NCI-H1417 treated with DMSO at 0.1 percent for 48 hours (cell line): ENCODE measurements at regions not wholly inside any gene's neighbourhood (a gene's known extent, or its start where the extent isn't known, plus 50 kb on each side); places are given as distances from the start of the nearest gene placed in this dataset.

ENCODE experiments used
- DNase-seq: peaks from one replicate; lab custom pipeline; 2025; lab: John Stamatoyannopoulos, UW

DNA sequence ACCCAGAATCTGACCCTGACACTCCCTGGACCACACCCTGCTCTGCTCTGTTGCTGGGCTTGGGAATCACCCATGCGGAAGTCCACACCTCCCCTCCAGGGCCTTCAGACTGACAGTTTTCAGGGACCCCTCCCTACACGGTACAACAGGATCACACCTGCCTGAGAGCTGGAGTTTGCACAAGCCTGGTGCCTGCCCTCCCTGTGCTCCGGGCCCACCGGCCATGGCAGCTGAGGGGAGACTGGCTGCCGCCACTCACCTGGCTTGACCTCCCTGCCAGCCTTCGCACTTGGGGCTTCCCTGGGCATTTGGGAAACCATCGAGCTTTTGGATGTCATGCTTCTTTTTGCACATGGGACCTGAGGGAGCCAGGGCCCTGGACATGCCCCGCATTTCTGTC, 95.9 kb upstream of the ANKRD34C start:
- DNase-seq: no peak

- DNase-seq: no peak
These were observed 94.6 kb upstream of the RASGRF1 start for GRCh38 chr15:79185199-79185598.

DNA sequence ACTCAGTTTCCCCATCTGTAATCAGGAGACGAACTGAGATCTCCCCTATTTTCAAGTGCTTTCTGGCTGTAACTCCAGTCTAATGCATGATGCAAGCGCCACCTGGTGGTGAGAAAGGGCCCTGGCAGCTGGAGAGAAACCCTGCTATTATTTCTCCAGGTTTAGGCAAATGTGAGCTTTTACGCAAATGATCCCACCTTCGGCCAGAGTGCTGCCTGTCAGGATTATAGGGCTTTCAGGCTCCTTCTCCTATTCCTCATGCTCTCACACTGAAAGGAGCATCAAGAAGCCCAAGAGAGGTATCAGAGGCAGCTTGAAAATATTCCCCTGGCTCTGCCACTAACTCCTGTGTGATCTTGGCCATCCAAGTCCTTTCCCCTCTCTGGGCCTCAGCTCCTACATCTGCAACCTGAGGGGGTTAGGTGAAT, 93.9 kb upstream of the RASGRF1 start:
- peak; percentile 63 for DNase-seq

DNA sequence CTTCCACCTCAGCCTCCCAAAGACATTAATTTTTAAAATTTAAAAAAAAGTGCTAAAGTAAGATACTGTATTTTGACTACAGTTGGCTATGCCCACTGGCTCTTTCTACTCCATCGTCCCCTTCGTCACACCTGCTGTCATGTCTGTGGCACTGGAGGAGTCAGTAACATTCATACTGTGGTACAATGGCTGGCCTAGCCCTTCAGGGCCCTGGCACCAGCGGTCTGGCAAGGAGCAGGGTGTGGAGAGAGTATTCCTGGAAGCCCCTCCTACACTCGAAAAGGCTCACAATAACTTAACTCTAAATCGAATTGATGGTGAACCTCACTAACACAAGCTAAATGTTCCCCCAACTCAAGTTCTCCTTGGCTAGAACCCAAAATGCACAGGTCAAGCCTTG, 89.7 kb upstream of the RASGRF1 start:
- DNase-seq: no peak

DNA sequence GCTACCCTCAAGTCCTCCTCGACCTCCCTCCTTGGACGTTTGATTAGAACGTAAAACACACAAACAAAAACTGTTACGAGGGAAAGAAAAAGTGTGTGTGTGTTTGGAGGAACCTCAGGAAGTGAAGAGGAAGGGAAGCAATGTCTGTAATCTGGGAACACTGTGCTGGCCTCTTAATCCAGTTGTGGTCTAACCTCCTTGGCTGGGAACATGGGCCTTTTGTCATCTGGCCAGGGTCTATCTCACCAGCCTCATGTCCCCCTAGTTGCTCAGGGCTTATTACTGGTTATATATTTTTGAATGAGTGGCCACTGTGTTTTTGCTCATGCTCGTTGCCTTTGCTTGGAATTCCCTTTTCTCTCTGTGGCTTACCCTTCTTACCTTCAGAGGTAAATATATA, 89.0 kb upstream of the RASGRF1 start:
- no peak for DNase-seq

- no peak for DNase-seq
These were observed 88.6 kb upstream of the RASGRF1 start for GRCh38 chr15:79179108-79179561.

DNA sequence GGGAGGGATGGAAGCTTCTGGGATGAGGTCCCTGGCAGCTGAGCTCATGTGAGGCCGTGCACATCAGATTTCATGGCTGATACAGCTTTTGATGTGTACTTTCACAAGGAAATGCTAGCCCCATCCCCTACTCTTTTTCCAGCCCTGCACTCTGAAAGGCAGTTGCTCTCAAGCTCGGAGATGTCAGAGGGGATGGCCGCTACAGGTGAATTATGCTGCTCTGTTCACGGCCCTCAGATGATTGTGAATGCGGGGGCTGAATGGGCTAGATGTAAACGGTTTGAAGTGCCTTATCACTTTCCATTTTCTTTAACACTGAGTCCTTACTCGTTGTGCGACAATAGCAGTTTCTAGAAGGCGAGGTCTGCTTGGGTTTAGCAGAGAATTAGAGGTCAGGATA, 88.0 kb upstream of the RASGRF1 start:
- no peak for DNase-seq

DNA sequence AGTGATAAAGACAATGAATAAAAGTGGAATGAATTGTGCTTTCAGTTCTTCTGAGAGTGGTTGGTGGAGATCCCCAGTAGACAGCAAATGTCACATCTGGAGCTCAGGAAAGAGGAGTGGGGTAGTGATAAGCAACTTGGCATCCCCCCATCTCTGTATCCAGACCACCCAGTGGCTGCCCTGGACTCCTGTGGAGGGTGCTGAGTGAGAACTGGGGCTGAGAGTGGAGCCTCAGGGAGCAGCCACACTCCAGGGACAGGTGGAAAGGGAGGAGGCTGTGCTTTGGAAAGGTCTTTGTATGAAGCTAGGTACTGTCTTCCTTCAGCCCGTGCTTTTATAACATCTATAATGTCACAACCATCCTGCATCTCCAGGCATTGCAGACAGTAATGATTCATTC, 85.6 kb upstream of the RASGRF1 start:
- DNase-seq: no peak

DNA sequence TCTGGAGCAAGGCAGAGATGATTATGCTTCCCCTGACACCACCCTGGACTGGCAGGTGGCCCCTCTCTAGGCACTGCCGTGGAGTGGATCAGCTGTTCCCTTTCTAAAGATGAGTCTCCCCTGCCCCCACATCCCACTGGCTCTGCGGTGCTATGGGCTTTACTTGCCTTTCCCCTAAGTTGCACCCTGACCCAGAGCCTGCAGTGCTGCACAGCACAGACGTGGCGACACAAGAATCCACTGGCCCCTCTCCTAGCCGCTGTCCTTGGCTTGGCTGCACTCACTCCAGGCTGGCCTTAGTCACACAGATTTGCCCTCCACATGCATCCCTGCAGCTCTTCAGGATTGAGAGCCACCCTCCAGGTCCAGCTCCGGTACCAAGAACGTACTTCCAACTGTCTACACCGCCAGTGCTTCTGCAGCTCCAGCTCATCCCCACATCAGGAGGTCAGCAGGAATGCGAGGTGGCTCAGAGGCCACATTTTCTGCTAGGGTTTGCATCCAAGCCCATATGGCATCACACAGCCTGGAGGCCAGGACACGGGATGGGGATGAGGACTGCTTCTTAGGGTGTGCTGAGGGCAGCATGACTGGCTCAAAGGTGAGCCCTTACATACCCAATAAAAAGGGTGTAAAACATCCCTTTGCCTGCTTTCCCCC, 82.4 kb upstream of the RASGRF1 start:
- no peak for DNase-seq

DNA sequence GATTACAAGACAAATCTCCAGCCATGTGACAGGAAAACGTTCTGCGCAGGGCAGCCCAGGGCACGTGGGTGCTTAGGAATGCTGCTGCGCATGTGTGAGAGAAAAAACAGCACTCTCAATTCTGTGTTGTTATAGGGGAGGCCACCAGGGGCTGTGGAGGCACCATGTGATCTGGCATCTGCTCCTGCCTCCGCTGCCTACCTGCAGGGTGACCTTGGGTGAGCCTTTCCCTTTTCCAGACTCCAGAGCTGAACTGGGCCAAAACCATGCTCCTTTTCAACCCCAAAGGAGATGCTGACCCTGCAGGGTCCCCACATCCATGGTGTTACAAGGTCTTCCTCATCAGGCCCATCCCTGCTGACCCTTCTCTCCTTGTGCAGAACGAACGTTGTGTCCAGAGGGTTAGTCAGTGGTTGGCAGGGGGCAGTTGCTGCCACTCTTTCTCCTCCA, 81.5 kb upstream of the RASGRF1 start:
- no peak for DNase-seq

- no peak for DNase-seq
These were observed 80.9 kb upstream of the RASGRF1 start for GRCh38 chr15:79171320-79172031.

DNA sequence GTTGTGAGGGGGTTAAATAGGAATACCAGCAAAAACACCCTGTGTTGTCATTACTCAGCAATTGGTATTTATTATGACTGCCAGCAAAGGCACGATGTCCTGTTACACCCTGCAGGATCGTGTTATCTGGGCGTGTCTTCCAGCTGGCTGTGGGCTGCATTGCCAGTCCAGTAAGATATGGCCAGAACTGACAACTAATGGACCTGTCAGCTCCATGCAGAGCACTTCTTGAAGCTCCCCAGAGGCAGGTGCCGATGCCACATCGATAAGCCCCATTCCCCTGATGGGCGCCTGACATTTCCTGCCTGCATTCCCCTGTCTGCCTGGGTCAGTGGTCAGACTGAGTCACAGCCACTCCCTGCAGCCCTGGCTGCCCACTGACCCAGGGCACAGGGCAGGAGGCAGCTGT, 79.7 kb upstream of the RASGRF1 start:
- DNase-seq: no peak

DNA sequence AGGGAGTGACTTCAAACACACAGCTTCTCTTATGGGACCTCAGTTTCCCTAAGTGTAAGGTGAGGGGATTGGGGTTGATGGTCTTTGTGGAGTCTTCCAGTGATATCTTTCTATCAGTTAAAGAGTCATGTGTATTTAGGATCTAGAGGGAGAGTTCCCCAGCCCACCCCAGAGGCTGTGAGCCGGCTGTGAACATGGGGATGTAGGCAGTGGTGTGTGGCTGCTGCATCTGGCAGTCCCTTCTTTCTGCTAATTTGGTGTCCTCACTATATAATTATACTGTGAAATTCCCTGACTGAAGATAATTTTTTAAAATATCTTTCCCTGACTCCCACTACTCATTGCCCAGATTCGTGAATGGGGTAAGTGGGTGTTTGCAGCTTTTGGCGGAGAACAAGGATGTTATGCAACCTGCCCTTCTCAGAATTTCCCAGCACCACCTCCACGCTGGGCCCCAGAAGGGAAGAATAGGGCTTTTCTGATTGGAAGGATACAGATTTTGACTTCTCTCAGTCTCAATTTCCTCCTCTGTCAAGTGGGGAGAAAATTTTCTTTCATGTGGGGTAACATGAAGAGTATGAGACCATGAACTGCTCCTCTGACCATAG, 79.0 kb upstream of the RASGRF1 start:
- DNase-seq: no peak

- DNase-seq: peak; percentile 89
These were observed 78.4 kb upstream of the RASGRF1 start for GRCh38 chr15:79168922-79169456.

GRCh38 chr15:79167776-79168175, 77.2 kb upstream of the RASGRF1 start:
- no peak for DNase-seq

DNA sequence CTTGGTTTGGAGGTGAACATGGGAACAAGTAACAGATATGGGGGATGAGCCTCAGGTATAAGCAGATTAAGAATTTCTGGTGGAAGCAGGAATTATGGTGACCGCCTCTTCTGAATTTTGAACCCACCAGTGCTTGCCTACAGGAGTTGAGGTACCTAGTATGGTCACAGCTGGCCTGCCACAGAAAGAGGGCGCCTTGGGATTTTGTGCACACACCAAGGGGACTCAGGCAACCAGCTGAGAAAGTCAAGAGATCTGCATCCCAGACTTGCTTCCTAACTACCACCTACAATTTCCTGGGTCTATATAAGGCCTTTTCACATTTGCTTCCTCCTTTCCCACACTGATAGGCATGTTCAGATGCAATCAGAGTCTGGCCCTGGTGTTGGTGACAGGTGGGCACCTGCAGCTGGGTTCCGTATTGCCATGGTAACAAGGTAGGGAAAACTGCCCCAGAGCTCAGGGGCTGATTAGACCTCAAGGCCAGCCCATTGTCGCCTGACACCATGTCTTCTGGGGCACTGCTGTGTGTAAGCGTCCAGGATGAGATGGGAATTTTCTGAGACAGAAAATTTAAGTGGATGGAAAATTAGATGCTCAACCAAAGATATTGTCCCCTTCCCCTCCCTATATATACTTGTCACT, 75.9 kb upstream of the RASGRF1 start:
- DNase-seq: no peak

GRCh38 chr15:79164465-79164864, 73.9 kb upstream of the RASGRF1 start:
- DNase-seq: no peak

- DNase-seq: no peak
These were observed 73.5 kb upstream of the RASGRF1 start for GRCh38 chr15:79164043-79164442.

- DNase-seq: no peak
These were observed 72.8 kb upstream of the RASGRF1 start for GRCh38 chr15:79163395-79163794.

- DNase-seq: no peak
These were observed 71.4 kb upstream of the RASGRF1 start for GRCh38 chr15:79161837-79162508.

- no peak for DNase-seq
These were observed 69.6 kb upstream of the RASGRF1 start for GRCh38 chr15:79160211-79160610.
